Omental fat pad (tissue), 3 donors: ENCODE measurements at regions not wholly inside any gene's neighbourhood (a gene's known extent, or its start where the extent isn't known, plus 50 kb on each side); places are given as distances from the start of the nearest gene placed in this dataset.

Experiments used
- ATAC-seq: fragments of 150-250 bp; one replicate; pipeline ENCODE4 v1.9.1; 2016; ENCODE audit warnings: mild to moderate bottlenecking, moderate library complexity; ENCODE audit not compliant: low FRiP score
- DNase-seq: peaks from one replicate; pipeline ENCODE4 v3.0.0-alpha.2; 2019; ENCODE audit warnings: low spot score
- CTCF ChIP-seq, 3 donors: fragments of 450-650 bp; IDR thresholded peaks; one replicate each; pipeline ENCODE4 v1.5.1; 2016 to 2017; ENCODE audit warnings: antibody characterized with exemption in 3 of 3, mild to moderate bottlenecking in 3 of 3, moderate library complexity in 2 of 3

- DNase-seq (no peak), ATAC-seq (no peak)
Measured at GRCh38 chr3:141669434-141669833, 68.7 kb upstream of the RNF7 start.

GRCh38 chr3:141677701-141678100, 60.4 kb upstream of the RNF7 start:
- ATAC-seq (no peak), DNase-seq (no peak)
- TF ChIP-seq CTCF (IDR thresholded peaks at IDR 0.05) = no peak

More at GRCh38 chr3:141669434-141669833, 68.7 kb upstream of the RNF7 start:
- TF ChIP-seq CTCF (IDR thresholded peaks at IDR 0.05) = no peak

GRCh38 chr3:141680620-141681389, 57.3 kb upstream of the RNF7 start:
- TF ChIP-seq CTCF (IDR thresholded peaks at IDR 0.05) = no peak
- DNase-seq = no peak
- ATAC-seq = no peak

- ATAC-seq = no peak
- DNase-seq = no peak
- TF ChIP-seq CTCF (IDR thresholded peaks at IDR 0.05) = no peak
Measured at GRCh38 chr3:141681390-141681780, 56.7 kb upstream of the RNF7 start.

- DNase-seq (no peak), ATAC-seq (no peak)
Measured at GRCh38 chr3:141682007-141682406, 56.1 kb upstream of the RNF7 start.

GRCh38 chr3:141682921-141683320, 55.2 kb upstream of the RNF7 start:
- DNase-seq = no peak
- TF ChIP-seq CTCF (IDR thresholded peaks at IDR 0.05) = no peak
- no peak for ATAC-seq

More at GRCh38 chr3:141682007-141682406, 56.1 kb upstream of the RNF7 start:
- no peak for TF ChIP-seq CTCF (IDR thresholded peaks at IDR 0.05)

GRCh38 chr3:141684758-141685157, 53.3 kb upstream of the RNF7 start:
- ATAC-seq = no peak
- no peak for DNase-seq
- TF ChIP-seq CTCF (IDR thresholded peaks at IDR 0.05) = no peak
